Suprapubic skin (tissue), 4 donors: ENCODE measurements at regions not wholly inside any gene's neighbourhood (a gene's known extent, or its start where the extent isn't known, plus 50 kb on each side); places are given as distances from the start of the nearest gene placed in this dataset.

Experiments
- CTCF ChIP-seq, 2 donors: fragments of 200-600 bp in 1 of 2; fragments of 450-650 bp in 1 of 2; sonication (generic) in 1 of 2; IDR thresholded peaks; one replicate each; pipeline ENCODE4 v1.5.1; 2016 to 2019; ENCODE audit warnings: antibody characterized with exemption in 2 of 2, mild to moderate bottlenecking in 1 of 2, moderate library complexity in 1 of 2
- EP300 ChIP-seq: sonication (generic); formaldehyde crosslinking; IDR thresholded peaks from one replicate; pipeline ENCODE4 v1.6.1; 2017; ENCODE audit warnings: antibody characterized with exemption
- POLR2A ChIP-seq, 2 donors: fragments of 450-650 bp; IDR thresholded peaks; one replicate each; pipeline ENCODE4 v1.6.1; 2017; ENCODE audit warnings: antibody characterized with exemption in 2 of 2, mild to moderate bottlenecking in 2 of 2, moderate library complexity in 2 of 2
- POLR2AphosphoS5 ChIP-seq, 3 donors: sonication (generic); formaldehyde crosslinking; IDR thresholded peaks; one replicate each; pipeline ENCODE4 v1.6.1; 2017; ENCODE audit warnings: antibody characterized with exemption in 3 of 3

- TF ChIP-seq CTCF (IDR thresholded peaks at IDR 0.05) (no peak), POLR2A (IDR thresholded peaks at IDR 0.05) (no peak), EP300 (no peak), POLR2AphosphoS5 (IDR thresholded peaks at IDR 0.05) (no peak)
These were observed 140.9 kb downstream of the RPLP1 start for GRCh38 chr15:69593488-69593887.
